ENCODE measurements at regions not wholly inside any gene's neighbourhood (a gene's known extent, or its start where the extent isn't known, plus 50 kb on each side); places are given as distances from the start of the nearest gene placed in this dataset.
A peak's percentile ranks its signal among the peaks of the same experiment; 100 is the strongest.

DNA sequence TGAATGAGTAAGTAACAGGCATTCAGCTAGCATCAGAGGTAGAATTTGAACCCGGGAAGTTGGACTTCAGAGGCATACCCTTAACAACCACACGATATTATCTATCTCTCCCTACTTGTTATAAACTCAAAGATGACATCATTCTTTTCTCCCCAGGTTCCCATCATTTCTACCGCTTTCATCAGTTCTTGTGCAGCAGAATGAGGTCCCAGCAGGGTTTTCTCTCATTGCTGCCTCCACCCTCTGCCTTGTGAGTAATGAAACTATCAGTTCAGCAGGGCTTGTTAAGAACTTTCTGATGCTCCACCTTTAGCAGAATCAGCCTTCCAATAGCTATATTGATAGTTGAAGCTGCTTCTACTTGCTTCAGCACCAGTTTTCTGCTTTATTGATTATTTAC is 487.5 kb upstream of the KCNMB2 start:
- 18% methylated on average over 3 of the region's 3 CpGs for WGBS (ENCODE audit: low lambda C conversion rate)

DNA sequence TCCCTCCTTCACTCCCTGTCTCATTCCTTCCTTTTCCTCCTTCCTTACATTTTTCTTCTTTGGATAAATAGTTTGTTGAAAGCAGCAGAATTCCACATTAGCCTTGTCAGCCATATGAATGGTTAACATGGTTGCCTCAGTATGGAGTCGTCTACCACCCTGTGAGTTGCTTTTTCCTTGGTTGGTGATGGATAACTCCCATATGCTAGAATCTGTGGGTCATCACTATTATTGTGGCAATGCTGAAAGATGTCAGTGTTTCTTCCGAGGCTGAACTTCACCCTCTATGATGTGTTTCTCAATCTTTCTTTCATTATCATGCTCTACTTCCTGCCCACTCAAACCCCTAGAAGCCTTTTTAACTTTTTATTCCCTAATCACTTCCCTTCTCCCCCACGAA is 481.8 kb upstream of the KCNMB2 start:
- no peak for DNase-seq (ENCODE audit: low spot score)
- ATAC-seq, result no peak
- no peak overlapping the region for H3K27ac ChIP-seq (ENCODE audit: extremely low read length, insufficient read depth, low read length)
- no peak overlapping the region for H3K4me3 ChIP-seq (replicated peaks in 1 of 3; ENCODE audit: insufficient read depth in 1 of 3, low read depth in 2 of 3, low read length in 3 of 3)
- no peaks in the 10 kb centered on the region for H3K36me3 ChIP-seq (replicated peaks in 1 of 2; ENCODE audit: control insufficient read depth in 1 of 2, insufficient read depth in 2 of 2, low read length in 2 of 2)
- in situ Hi-C loops (cut with HindIII; ENCODE audit: extremely low pct_ligation_motif_present, low pct_unique_long_range_greater_than_20kb) (no loop called here), intact Hi-C loops (cut with micrococcal nuclease; ENCODE audit: unreplicated experiment) (no loop called here)
- H3K4me1 ChIP-seq (ENCODE audit: insufficient read depth, low read length), result peaks cover 15% of the 10 kb centered on the region
- H3K9ac ChIP-seq (ENCODE audit: insufficient read depth, low read depth, low read length), result no peak overlapping the region
- H3K79me2 ChIP-seq (ENCODE audit: insufficient read depth, low read length), result no peaks in the 10 kb centered on the region
- 3% methylated on average over 3 of the region's 3 CpGs for WGBS (ENCODE audit: low lambda C conversion rate)
- no peaks in the 10 kb centered on the region for H4K20me1 ChIP-seq (ENCODE audit: insufficient read depth, low read length)
- BruUV-seq (replicated peaks), result no TSS peak
- ChIA-PET CTCF (ENCODE audit: low intra/inter-chr PET ratio, low total read pairs) (no interaction called here), POLR2A (no interaction called here)
- no peak overlapping the region for H2AFZ ChIP-seq (ENCODE audit: low read length)
- H3K4me2 ChIP-seq (ENCODE audit: low read depth, low read length), result no peak overlapping the region
- no peaks in the 10 kb centered on the region for H3K9me3 ChIP-seq (ENCODE audit: low read length)
- no peak for FAIRE-seq
- H3K27me3 ChIP-seq (ENCODE audit: control insufficient read depth in 1 of 2, insufficient read depth in 2 of 2, low read length in 2 of 2), result no peaks in the 10 kb centered on the region
- TF ChIP-seq ZNF317 (CRISPR knock-in tag; IDR thresholded peaks at IDR 0.05) (no peak), HDAC6 (IDR thresholded peaks at IDR 0.05; ENCODE audit: low read depth, low read length) (no peak), ZNF558 (CRISPR knock-in tag; IDR thresholded peaks at IDR 0.05; ENCODE audit: borderline replicate concordance) (no peak), TIGD3 (CRISPR knock-in tag; IDR thresholded peaks at IDR 0.05; ENCODE audit: borderline replicate concordance) (no peak), RELA (CRISPR knock-in tag; IDR thresholded peaks at IDR 0.05) (no peak), IKZF4 (CRISPR knock-in tag; IDR thresholded peaks at IDR 0.05; ENCODE audit: borderline replicate concordance, low read depth, not compliant biosample characterization) (no peak), HDAC2 (CRISPR knock-in tag; IDR thresholded peaks at IDR 0.05) (no peak)
- TF ChIP-seq, protein P1, sequence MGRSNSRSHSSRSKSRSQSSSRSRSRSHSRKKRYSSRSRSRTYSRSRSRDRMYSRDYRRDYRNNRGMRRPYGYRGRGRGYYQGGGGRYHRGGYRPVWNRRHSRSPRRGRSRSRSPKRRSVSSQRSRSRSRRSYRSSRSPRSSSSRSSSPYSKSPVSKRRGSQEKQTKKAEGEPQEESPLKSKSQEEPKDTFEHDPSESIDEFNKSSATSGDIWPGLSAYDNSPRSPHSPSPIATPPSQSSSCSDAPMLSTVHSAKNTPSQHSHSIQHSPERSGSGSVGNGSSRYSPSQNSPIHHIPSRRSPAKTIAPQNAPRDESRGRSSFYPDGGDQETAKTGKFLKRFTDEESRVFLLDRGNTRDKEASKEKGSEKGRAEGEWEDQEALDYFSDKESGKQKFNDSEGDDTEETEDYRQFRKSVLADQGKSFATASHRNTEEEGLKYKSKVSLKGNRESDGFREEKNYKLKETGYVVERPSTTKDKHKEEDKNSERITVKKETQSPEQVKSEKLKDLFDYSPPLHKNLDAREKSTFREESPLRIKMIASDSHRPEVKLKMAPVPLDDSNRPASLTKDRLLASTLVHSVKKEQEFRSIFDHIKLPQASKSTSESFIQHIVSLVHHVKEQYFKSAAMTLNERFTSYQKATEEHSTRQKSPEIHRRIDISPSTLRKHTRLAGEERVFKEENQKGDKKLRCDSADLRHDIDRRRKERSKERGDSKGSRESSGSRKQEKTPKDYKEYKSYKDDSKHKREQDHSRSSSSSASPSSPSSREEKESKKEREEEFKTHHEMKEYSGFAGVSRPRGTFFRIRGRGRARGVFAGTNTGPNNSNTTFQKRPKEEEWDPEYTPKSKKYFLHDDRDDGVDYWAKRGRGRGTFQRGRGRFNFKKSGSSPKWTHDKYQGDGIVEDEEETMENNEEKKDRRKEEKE (IDR thresholded peaks at IDR 0.05), result no peak

More for the DNA sequence above, 487.5 kb upstream of the KCNMB2 start:
- ChIA-PET CTCF (ENCODE audit: low intra/inter-chr PET ratio, low total read pairs) (no interaction called here), POLR2A (no interaction called here)
- no peaks in the 10 kb centered on the region for H4K20me1 ChIP-seq (ENCODE audit: insufficient read depth, low read length)
- no peak overlapping the region for H3K4me2 ChIP-seq (ENCODE audit: low read depth, low read length)
- TF ChIP-seq, protein P2, sequence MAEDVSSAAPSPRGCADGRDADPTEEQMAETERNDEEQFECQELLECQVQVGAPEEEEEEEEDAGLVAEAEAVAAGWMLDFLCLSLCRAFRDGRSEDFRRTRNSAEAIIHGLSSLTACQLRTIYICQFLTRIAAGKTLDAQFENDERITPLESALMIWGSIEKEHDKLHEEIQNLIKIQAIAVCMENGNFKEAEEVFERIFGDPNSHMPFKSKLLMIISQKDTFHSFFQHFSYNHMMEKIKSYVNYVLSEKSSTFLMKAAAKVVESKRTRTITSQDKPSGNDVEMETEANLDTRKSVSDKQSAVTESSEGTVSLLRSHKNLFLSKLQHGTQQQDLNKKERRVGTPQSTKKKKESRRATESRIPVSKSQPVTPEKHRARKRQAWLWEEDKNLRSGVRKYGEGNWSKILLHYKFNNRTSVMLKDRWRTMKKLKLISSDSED (CRISPR knock-in tag; IDR thresholded peaks at IDR 0.05), result no peak
- TF ChIP-seq ATF7 (IDR thresholded peaks at IDR 0.05), result peak; percentile 86
- TF ChIP-seq ATF7 (CRISPR knock-in tag; IDR thresholded peaks at IDR 0.05), result no peak
- TF ChIP-seq ATF5 (CRISPR knock-in tag; IDR thresholded peaks at IDR 0.05; ENCODE audit: low read depth), result no peak
- ATAC-seq (no peak), DNase-seq (ENCODE audit: low spot score) (no peak), FAIRE-seq (no peak)
- no peak overlapping the region for H3K4me3 ChIP-seq (replicated peaks in 1 of 3; ENCODE audit: insufficient read depth in 1 of 3, low read depth in 2 of 3, low read length in 3 of 3)
- intact Hi-C loops (cut with micrococcal nuclease; ENCODE audit: unreplicated experiment) (no loop called here), in situ Hi-C loops (cut with HindIII; ENCODE audit: extremely low pct_ligation_motif_present, low pct_unique_long_range_greater_than_20kb) (no loop called here)
- H3K27me3 ChIP-seq (ENCODE audit: control insufficient read depth in 1 of 2, insufficient read depth in 2 of 2, low read length in 2 of 2), result no peaks in the 10 kb centered on the region
- H2AFZ ChIP-seq (ENCODE audit: low read length), result no peak overlapping the region
- no peaks in the 10 kb centered on the region for H3K4me1 ChIP-seq (ENCODE audit: insufficient read depth, low read length)
- H3K9me3 ChIP-seq (ENCODE audit: low read length), result no peaks in the 10 kb centered on the region
- H3K36me3 ChIP-seq (replicated peaks in 1 of 2; ENCODE audit: control insufficient read depth in 1 of 2, insufficient read depth in 2 of 2, low read length in 2 of 2), result no peaks in the 10 kb centered on the region
- H3K79me2 ChIP-seq (ENCODE audit: insufficient read depth, low read length), result no peaks in the 10 kb centered on the region
- no TSS peak for BruUV-seq (replicated peaks)
- H3K9ac ChIP-seq (ENCODE audit: insufficient read depth, low read depth, low read length), result no peak overlapping the region
- H3K27ac ChIP-seq (ENCODE audit: extremely low read length, insufficient read depth, low read length), result no peak overlapping the region
